ENCODE measurements at regions not wholly inside any gene's neighbourhood (a gene's known extent, or its start where the extent isn't known, plus 50 kb on each side); places are given as distances from the start of the nearest gene placed in this dataset.
"Not testable (repeated sequence)": the region's sequence is repeated elsewhere in the genome, so short reads cannot be mapped to it uniquely, and the experiment has no call there.

- no peaks in the 10 kb centered on the region for H3K4me1 Mint-ChIP-seq (ENCODE audit: low read depth)
- no peak overlapping the region for H3K4me3 Mint-ChIP-seq
- DNase-seq = no peak
- peaks cover 0 to 2% of the 10 kb centered on the region in 2 donors for H3K9me3 Mint-ChIP-seq
- no peaks in the 10 kb centered on the region for H3K36me3 Mint-ChIP-seq (ENCODE audit: insufficient read depth in 2 of 2)
- no peak overlapping the region for H3K27ac Mint-ChIP-seq
- H3K27me3 Mint-ChIP-seq (ENCODE audit: low read depth) = no peaks in the 10 kb centered on the region
- ATAC-seq (replicated peaks in 1 of 2) = no peak
Observed at GRCh38 chr16:72645538-72645937, 402.4 kb downstream of the ZFHX3 start.

GRCh38 chr16:72644911-72645310, 403.0 kb downstream of the ZFHX3 start:
- ATAC-seq (replicated peaks in 1 of 2) (no peak), DNase-seq (no peak)
- Mint-ChIP-seq H3K36me3 (ENCODE audit: insufficient read depth in 2 of 2) (no peaks in the 10 kb centered on the region), H3K9me3 (peaks cover 0 to 2% of the 10 kb centered on the region in 2 donors), H3K27ac (no peak overlapping the region), H3K4me1 (ENCODE audit: low read depth) (no peaks in the 10 kb centered on the region), H3K4me3 (no peak overlapping the region), H3K27me3 (ENCODE audit: low read depth) (no peaks in the 10 kb centered on the region)

- H3K9me3 Mint-ChIP-seq = peaks cover 5% of the 10 kb centered on the region in 2 donors
- no peaks in the 10 kb centered on the region for H3K4me1 Mint-ChIP-seq (ENCODE audit: low read depth)
- DNase-seq = no peak
- no peaks in the 10 kb centered on the region for H3K27me3 Mint-ChIP-seq (ENCODE audit: low read depth)
- H3K27ac Mint-ChIP-seq = no peak overlapping the region
- peaks cover 7% of the 10 kb centered on the region in 2 donors for H3K36me3 Mint-ChIP-seq (ENCODE audit: insufficient read depth in 2 of 2)
- ATAC-seq (replicated peaks in 1 of 2) = no peak
- H3K4me3 Mint-ChIP-seq = no peak overlapping the region
Observed at GRCh38 chr16:72639494-72639893, 408.4 kb downstream of the ZFHX3 start.

- H3K27me3 Mint-ChIP-seq (ENCODE audit: low read depth) = no peaks in the 10 kb centered on the region
- H3K4me3 Mint-ChIP-seq = no peak overlapping the region
- H3K36me3 Mint-ChIP-seq (ENCODE audit: insufficient read depth in 2 of 2) = peaks cover 7% of the 10 kb centered on the region in 2 donors
- ATAC-seq (replicated peaks in 1 of 2) (no peak), DNase-seq (no peak)
- no peak overlapping the region for H3K27ac Mint-ChIP-seq
- peaks cover 4 to 5% of the 10 kb centered on the region in 2 donors for H3K9me3 Mint-ChIP-seq
- H3K4me1 Mint-ChIP-seq (ENCODE audit: low read depth) = no peaks in the 10 kb centered on the region
Observed at GRCh38 chr16:72637306-72637705, 410.6 kb downstream of the ZFHX3 start.

GRCh38 chr16:72635694-72636093, 412.2 kb downstream of the ZFHX3 start:
- Mint-ChIP-seq H3K4me3 (no peak overlapping the region), H3K27me3 (ENCODE audit: low read depth) (no peaks in the 10 kb centered on the region), H3K9me3 (peaks cover 4 to 5% of the 10 kb centered on the region in 2 donors), H3K27ac (no peak overlapping the region), H3K36me3 (ENCODE audit: insufficient read depth in 2 of 2) (peaks cover 7% of the 10 kb centered on the region in 2 donors), H3K4me1 (ENCODE audit: low read depth) (no peaks in the 10 kb centered on the region)
- DNase-seq (no peak), ATAC-seq (replicated peaks in 1 of 2) (no peak)

- Mint-ChIP-seq H3K27ac (no peak overlapping the region), H3K9me3 (peaks cover 3 to 5% of the 10 kb centered on the region in 2 donors), H3K4me1 (ENCODE audit: low read depth) (no peaks in the 10 kb centered on the region), H3K27me3 (ENCODE audit: low read depth) (no peaks in the 10 kb centered on the region), H3K4me3 (no peak overlapping the region), H3K36me3 (ENCODE audit: insufficient read depth in 2 of 2) (peaks cover 7% of the 10 kb centered on the region in 2 donors)
- no peak for DNase-seq
- no peak for ATAC-seq (replicated peaks in 1 of 2)
Observed at GRCh38 chr16:72635104-72635503, 412.8 kb downstream of the ZFHX3 start.

- not testable (repeated sequence) for H3K27me3 Mint-ChIP-seq (ENCODE audit: low read depth); H3K36me3 Mint-ChIP-seq (ENCODE audit: insufficient read depth in 2 of 2); ATAC-seq (replicated peaks in 1 of 2); H3K4me3 Mint-ChIP-seq; H3K4me1 Mint-ChIP-seq (ENCODE audit: low read depth); H3K9me3 Mint-ChIP-seq; H3K27ac Mint-ChIP-seq; DNase-seq
Observed at GRCh38 chr16:72627182-72627896, 420.6 kb downstream of the ZFHX3 start.

- no peak overlapping the region for H3K4me3 Mint-ChIP-seq
- H3K27me3 Mint-ChIP-seq (ENCODE audit: low read depth) = no peaks in the 10 kb centered on the region
Observed at GRCh38 chr16:72626623-72627022, 421.3 kb downstream of the ZFHX3 start.

GRCh38 chr16:72621651-72622050, 426.3 kb downstream of the ZFHX3 start:
- Mint-ChIP-seq H3K36me3 (ENCODE audit: insufficient read depth in 2 of 2) (peaks cover 0 to 4% of the 10 kb centered on the region in 2 donors), H3K9me3 (peaks cover 0 to 1% of the 10 kb centered on the region in 2 donors), H3K4me1 (ENCODE audit: low read depth) (no peaks in the 10 kb centered on the region), H3K4me3 (no peak overlapping the region), H3K27ac (no peak overlapping the region), H3K27me3 (ENCODE audit: low read depth) (no peaks in the 10 kb centered on the region)
- no peak for ATAC-seq (replicated peaks in 1 of 2)
- no peak for DNase-seq

More at GRCh38 chr16:72626623-72627022, 421.3 kb downstream of the ZFHX3 start:
- peaks cover 2 to 4% of the 10 kb centered on the region in 2 donors for H3K36me3 Mint-ChIP-seq (ENCODE audit: insufficient read depth in 2 of 2)
- peaks cover 0 to 1% of the 10 kb centered on the region in 2 donors for H3K9me3 Mint-ChIP-seq
- no peaks in the 10 kb centered on the region for H3K4me1 Mint-ChIP-seq (ENCODE audit: low read depth)
- no peak overlapping the region for H3K27ac Mint-ChIP-seq
- ATAC-seq (replicated peaks in 1 of 2) = no peak
- no peak for DNase-seq

GRCh38 chr16:72620853-72621252, 427.1 kb downstream of the ZFHX3 start:
- no peak for ATAC-seq (replicated peaks in 1 of 2)
- Mint-ChIP-seq H3K4me1 (ENCODE audit: low read depth) (no peaks in the 10 kb centered on the region), H3K27me3 (ENCODE audit: low read depth) (no peaks in the 10 kb centered on the region), H3K9me3 (peaks cover 0 to 1% of the 10 kb centered on the region in 2 donors), H3K4me3 (no peak overlapping the region), H3K27ac (no peak overlapping the region), H3K36me3 (ENCODE audit: insufficient read depth in 2 of 2) (peaks cover 0 to 2% of the 10 kb centered on the region in 2 donors)
- DNase-seq = no peak

GRCh38 chr16:72620348-72620747, 427.6 kb downstream of the ZFHX3 start:
- Mint-ChIP-seq H3K9me3 (peaks cover 0 to 3% of the 10 kb centered on the region in 2 donors), H3K27ac (no peak overlapping the region), H3K27me3 (ENCODE audit: low read depth) (no peaks in the 10 kb centered on the region), H3K36me3 (ENCODE audit: insufficient read depth in 2 of 2) (no peaks in the 10 kb centered on the region), H3K4me3 (no peak overlapping the region), H3K4me1 (ENCODE audit: low read depth) (no peaks in the 10 kb centered on the region)
- DNase-seq (no peak), ATAC-seq (replicated peaks in 1 of 2) (no peak)

- Mint-ChIP-seq H3K4me1 (ENCODE audit: low read depth) (no peaks in the 10 kb centered on the region), H3K27me3 (ENCODE audit: low read depth) (no peaks in the 10 kb centered on the region), H3K27ac (no peak overlapping the region), H3K4me3 (no peak overlapping the region), H3K9me3 (peaks cover 0 to 3% of the 10 kb centered on the region in 2 donors), H3K36me3 (ENCODE audit: insufficient read depth in 2 of 2) (no peaks in the 10 kb centered on the region)
- DNase-seq (no peak), ATAC-seq (replicated peaks in 1 of 2) (no peak)
Observed at GRCh38 chr16:72615856-72616255, 432.1 kb downstream of the ZFHX3 start.

GRCh38 chr16:72612718-72613117, 435.2 kb downstream of the ZFHX3 start:
- H3K9me3 Mint-ChIP-seq = peaks cover 0 to 3% of the 10 kb centered on the region in 2 donors
- no peaks in the 10 kb centered on the region for H3K4me1 Mint-ChIP-seq (ENCODE audit: low read depth)
- ATAC-seq (replicated peaks in 1 of 2) (no peak), DNase-seq (no peak)
- H3K36me3 Mint-ChIP-seq (ENCODE audit: insufficient read depth in 2 of 2) = peaks cover 0 to 2% of the 10 kb centered on the region in 2 donors
- no peak overlapping the region for H3K27ac Mint-ChIP-seq
- no peaks in the 10 kb centered on the region for H3K27me3 Mint-ChIP-seq (ENCODE audit: low read depth)
- H3K4me3 Mint-ChIP-seq = no peak overlapping the region

- H3K4me1 Mint-ChIP-seq (ENCODE audit: low read depth) = no peaks in the 10 kb centered on the region
- no peak for ATAC-seq (replicated peaks in 1 of 2)
- peaks cover 0 to 3% of the 10 kb centered on the region in 2 donors for H3K9me3 Mint-ChIP-seq
- no peak for DNase-seq
- H3K27me3 Mint-ChIP-seq (ENCODE audit: low read depth) = no peaks in the 10 kb centered on the region
- peaks cover 0 to 2% of the 10 kb centered on the region in 2 donors for H3K36me3 Mint-ChIP-seq (ENCODE audit: insufficient read depth in 2 of 2)
- no peak overlapping the region for H3K27ac Mint-ChIP-seq
- H3K4me3 Mint-ChIP-seq = no peak overlapping the region
Observed at GRCh38 chr16:72612256-72612655, 435.7 kb downstream of the ZFHX3 start.

Measured in activated T-cell treated with anti-CD3 and anti-CD28 coated beads, Interleukin-2, amount 50 U/mL, for 72 hours (primary cell).